Immature natural killer cell (primary cell): ENCODE measurements at regions not wholly inside any gene's neighbourhood (a gene's known extent, or its start where the extent isn't known, plus 50 kb on each side); places are given as distances from the start of the nearest gene placed in this dataset.
A peak's percentile ranks its signal among the peaks of the same experiment; 100 is the strongest.
"Not testable (repeated sequence)": the region's sequence is repeated elsewhere in the genome, so short reads cannot be mapped to it uniquely, and the experiment has no call there.

Experiments
- DNase-seq, 3 donors: peaks; one replicate each; pipeline ENCODE4 v3.0.0; 2022; ENCODE audit warnings: mixed read lengths in 1 of 3
- H3K27ac Mint-ChIP-seq, 6 donors: one replicate each; pipeline ENCODE4 v1.8.0; 2020; ENCODE audit warnings: mixed read lengths in 6 of 6, mild to moderate bottlenecking in 5 of 6, inconsistent platforms in 4 of 6, moderate library complexity in 3 of 6
- H3K27me3 Mint-ChIP-seq, 3 donors: one replicate each; pipeline ENCODE4 v1.8.0; 2020 to 2021; ENCODE audit warnings: low read depth in 3 of 3, mild to moderate bottlenecking in 3 of 3, mixed read lengths in 3 of 3, moderate library complexity in 3 of 3, inconsistent platforms in 1 of 3
- H3K36me3 Mint-ChIP-seq, 3 donors: one replicate each; pipeline ENCODE4 v1.8.0; 2020; ENCODE audit warnings: mixed read lengths in 3 of 3, inconsistent platforms in 2 of 3, mild to moderate bottlenecking in 2 of 3
- H3K4me1 Mint-ChIP-seq, 2 donors: one replicate each; pipeline ENCODE4 v1.8.0; 2020; ENCODE audit warnings: inconsistent platforms in 2 of 2, mild to moderate bottlenecking in 2 of 2, mixed read lengths in 2 of 2, moderate library complexity in 1 of 2
- H3K4me3 Mint-ChIP-seq, 5 donors: one replicate each; pipeline ENCODE4 v1.8.0; 2020; ENCODE audit warnings: mild to moderate bottlenecking in 5 of 5, mixed read lengths in 5 of 5, inconsistent platforms in 3 of 5, moderate library complexity in 3 of 5
- H3K9me3 Mint-ChIP-seq, 6 donors: one replicate each; pipeline ENCODE4 v1.8.0; 2020; ENCODE audit warnings: mild to moderate bottlenecking in 6 of 6, mixed read lengths in 6 of 6, inconsistent platforms in 4 of 6, moderate library complexity in 3 of 6

- Mint-ChIP-seq H3K36me3 (no peaks in the 10 kb centered on the region), H3K4me3 (peak overlapping the region in 1 of 5 donors; percentile 8), H3K4me1 (peaks cover 8 to 12% of the 10 kb centered on the region in 2 donors), H3K27ac (no peak overlapping the region), H3K27me3 (peaks cover 2 to 10% (median 4%) of the 10 kb centered on the region in 3 donors), H3K9me3 (peaks cover 0 to 3% (median 0%) of the 10 kb centered on the region in 6 donors)
- no peak for DNase-seq
These were observed 233.2 kb upstream of the DAB2 start for GRCh38 chr5:39657943-39658342.

GRCh38 chr5:39656600-39656999 is 231.8 kb upstream of the DAB2 start:
- H3K9me3 Mint-ChIP-seq = peaks cover 0 to 3% (median 0%) of the 10 kb centered on the region in 6 donors
- H3K4me1 Mint-ChIP-seq = peaks cover 8 to 12% of the 10 kb centered on the region in 2 donors
- no peak for DNase-seq
- no peak overlapping the region for H3K4me3 Mint-ChIP-seq
- H3K27me3 Mint-ChIP-seq = peaks cover 2 to 7% (median 4%) of the 10 kb centered on the region in 3 donors
- H3K36me3 Mint-ChIP-seq = no peaks in the 10 kb centered on the region
- H3K27ac Mint-ChIP-seq = no peak overlapping the region

- H3K36me3 Mint-ChIP-seq = no peaks in the 10 kb centered on the region
- peaks cover 0 to 3% (median 0%) of the 10 kb centered on the region in 6 donors for H3K9me3 Mint-ChIP-seq
- no peak for DNase-seq
- H3K4me3 Mint-ChIP-seq = no peak overlapping the region
- peaks cover 0 to 8% (median 4%) of the 10 kb centered on the region in 3 donors for H3K27me3 Mint-ChIP-seq
- H3K4me1 Mint-ChIP-seq = peaks cover 8 to 12% of the 10 kb centered on the region in 2 donors
- no peak overlapping the region for H3K27ac Mint-ChIP-seq
These were observed 229.9 kb upstream of the DAB2 start for GRCh38 chr5:39654715-39655114.

- H3K4me3 Mint-ChIP-seq, H3K36me3 Mint-ChIP-seq, H3K9me3 Mint-ChIP-seq, DNase-seq, H3K27ac Mint-ChIP-seq, H3K4me1 Mint-ChIP-seq: not testable (repeated sequence)
- peaks cover 0 to 10% (median 3%) of the 10 kb centered on the region in 3 donors for H3K27me3 Mint-ChIP-seq
These were observed 227.7 kb upstream of the DAB2 start for GRCh38 chr5:39652481-39652880.

- Mint-ChIP-seq H3K36me3 (no peaks in the 10 kb centered on the region), H3K4me3 (no peak overlapping the region), H3K27ac (no peak overlapping the region), H3K27me3 (peaks cover 0 to 7% (median 3%) of the 10 kb centered on the region in 3 donors), H3K9me3 (no peaks in the 10 kb centered on the region), H3K4me1 (no peaks in the 10 kb centered on the region)
- DNase-seq = no peak
These were observed 227.3 kb upstream of the DAB2 start for GRCh38 chr5:39652036-39652435.

GRCh38 chr5:39650008-39650762 is 225.4 kb upstream of the DAB2 start:
- no peaks in the 10 kb centered on the region for H3K4me1 Mint-ChIP-seq
- no peak overlapping the region for H3K4me3 Mint-ChIP-seq
- no peaks in the 10 kb centered on the region for H3K36me3 Mint-ChIP-seq
- no peak overlapping the region for H3K27ac Mint-ChIP-seq
- peaks cover 0 to 2% (median 0%) of the 10 kb centered on the region in 6 donors for H3K9me3 Mint-ChIP-seq
- no peak for DNase-seq
- H3K27me3 Mint-ChIP-seq = peaks cover 1 to 6% (median 3%) of the 10 kb centered on the region in 3 donors

- H3K27me3 Mint-ChIP-seq = peaks cover 0 to 3% (median 3%) of the 10 kb centered on the region in 3 donors
- H3K9me3 Mint-ChIP-seq = peaks cover 0 to 2% (median 0%) of the 10 kb centered on the region in 6 donors
- DNase-seq = no peak
- H3K4me3 Mint-ChIP-seq = no peak overlapping the region
- no peak overlapping the region for H3K27ac Mint-ChIP-seq
- H3K4me1 Mint-ChIP-seq = no peaks in the 10 kb centered on the region
- no peaks in the 10 kb centered on the region for H3K36me3 Mint-ChIP-seq
These were observed 224.1 kb upstream of the DAB2 start for GRCh38 chr5:39648848-39649227.

- no peaks in the 10 kb centered on the region for H3K36me3 Mint-ChIP-seq
- H3K27ac Mint-ChIP-seq = no peak overlapping the region
- H3K4me3 Mint-ChIP-seq = no peak overlapping the region
- no peak for DNase-seq
- H3K27me3 Mint-ChIP-seq = peaks cover 0 to 3% (median 3%) of the 10 kb centered on the region in 3 donors
- H3K4me1 Mint-ChIP-seq = no peaks in the 10 kb centered on the region
- H3K9me3 Mint-ChIP-seq = peaks cover 0 to 2% (median 0%) of the 10 kb centered on the region in 6 donors
These were observed 223.5 kb upstream of the DAB2 start for GRCh38 chr5:39648085-39648847.

GRCh38 chr5:39640552-39640951 is 215.8 kb upstream of the DAB2 start:
- H3K4me3 Mint-ChIP-seq = no peak overlapping the region
- H3K36me3 Mint-ChIP-seq = no peaks in the 10 kb centered on the region
- peaks cover 0 to 3% (median 2%) of the 10 kb centered on the region in 3 donors for H3K27me3 Mint-ChIP-seq
- no peak for DNase-seq
- H3K4me1 Mint-ChIP-seq = no peaks in the 10 kb centered on the region
- H3K27ac Mint-ChIP-seq = no peak overlapping the region
- no peaks in the 10 kb centered on the region for H3K9me3 Mint-ChIP-seq

GRCh38 chr5:39639618-39640089 is 214.9 kb upstream of the DAB2 start:
- Mint-ChIP-seq H3K9me3 (no peaks in the 10 kb centered on the region), H3K27me3 (peaks cover 0 to 3% (median 2%) of the 10 kb centered on the region in 3 donors), H3K4me3 (no peak overlapping the region), H3K36me3 (no peaks in the 10 kb centered on the region), H3K4me1 (no peaks in the 10 kb centered on the region), H3K27ac (no peak overlapping the region)
- no peak for DNase-seq

- no peaks in the 10 kb centered on the region for H3K4me1 Mint-ChIP-seq
- H3K27ac Mint-ChIP-seq = no peak overlapping the region
- no peaks in the 10 kb centered on the region for H3K9me3 Mint-ChIP-seq
- no peak overlapping the region for H3K4me3 Mint-ChIP-seq
- no peak for DNase-seq
- H3K36me3 Mint-ChIP-seq = no peaks in the 10 kb centered on the region
- H3K27me3 Mint-ChIP-seq = peaks cover 0 to 3% (median 2%) of the 10 kb centered on the region in 3 donors
These were observed 214.0 kb upstream of the DAB2 start for GRCh38 chr5:39638813-39639212.

- H3K27ac Mint-ChIP-seq = no peak overlapping the region
- no peaks in the 10 kb centered on the region for H3K9me3 Mint-ChIP-seq
- no peak for DNase-seq
- H3K36me3 Mint-ChIP-seq = no peaks in the 10 kb centered on the region
- peaks cover 1 to 3% (median 2%) of the 10 kb centered on the region in 3 donors for H3K27me3 Mint-ChIP-seq
- no peak overlapping the region for H3K4me3 Mint-ChIP-seq
- H3K4me1 Mint-ChIP-seq = no peaks in the 10 kb centered on the region
These were observed 208.3 kb upstream of the DAB2 start for GRCh38 chr5:39633057-39633456.

- Mint-ChIP-seq H3K4me3 (no peak overlapping the region), H3K9me3 (no peaks in the 10 kb centered on the region), H3K36me3 (no peaks in the 10 kb centered on the region), H3K27me3 (peaks cover 1 to 5% (median 2%) of the 10 kb centered on the region in 3 donors), H3K27ac (no peak overlapping the region), H3K4me1 (no peaks in the 10 kb centered on the region)
- no peak for DNase-seq
These were observed 207.2 kb upstream of the DAB2 start for GRCh38 chr5:39631958-39632357.

GRCh38 chr5:39629946-39630345 is 205.2 kb upstream of the DAB2 start:
- H3K9me3 Mint-ChIP-seq = no peaks in the 10 kb centered on the region
- no peak overlapping the region for H3K27ac Mint-ChIP-seq
- no peak overlapping the region for H3K4me3 Mint-ChIP-seq
- H3K27me3 Mint-ChIP-seq = peaks cover 1 to 7% (median 5%) of the 10 kb centered on the region in 3 donors
- H3K36me3 Mint-ChIP-seq = no peaks in the 10 kb centered on the region
- no peaks in the 10 kb centered on the region for H3K4me1 Mint-ChIP-seq
- DNase-seq = no peak
